ENCODE measurements at regions not wholly inside any gene's neighbourhood (a gene's known extent, or its start where the extent isn't known, plus 50 kb on each side); places are given as distances from the start of the nearest gene placed in this dataset.

DNA sequence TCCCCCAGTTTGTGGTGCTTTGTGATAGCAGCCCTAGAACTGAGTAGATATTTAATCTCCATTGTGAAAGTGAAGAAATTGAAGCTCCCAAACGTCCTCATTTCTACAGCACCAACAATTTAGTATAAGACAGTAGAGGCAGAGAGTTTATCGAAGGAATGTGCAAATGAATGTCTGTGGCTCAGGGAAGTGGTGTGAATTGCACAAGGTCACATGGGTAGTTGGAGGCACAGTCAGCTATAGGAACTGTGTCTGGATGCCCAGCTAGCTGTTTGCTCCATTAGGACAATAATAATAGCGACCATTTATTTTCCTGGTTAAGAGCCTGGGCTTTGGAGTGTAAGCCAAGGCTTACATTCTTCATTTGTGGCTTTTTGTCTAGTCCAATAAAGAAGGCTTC lies 144.4 kb upstream of the USP24 start:
- DNase-seq: no peak
- peaks cover 17% of the 10 kb centered on the region for H3K27me3 Mint-ChIP-seq (ENCODE audit: insufficient read depth)
- no peak for TF ChIP-seq CTCF (IDR thresholded peaks at IDR 0.05)
- H3K27ac Mint-ChIP-seq: no peak overlapping the region
- H3K4me3 Mint-ChIP-seq: no peak overlapping the region
- H3K9me3 Mint-ChIP-seq: no peaks in the 10 kb centered on the region
- H3K36me3 Mint-ChIP-seq (ENCODE audit: low read depth): no peaks in the 10 kb centered on the region
- peaks cover 15% of the 10 kb centered on the region for H3K4me1 Mint-ChIP-seq (ENCODE audit: low read depth)

- H3K36me3 Mint-ChIP-seq (ENCODE audit: low read depth): no peaks in the 10 kb centered on the region
- no peaks in the 10 kb centered on the region for H3K9me3 Mint-ChIP-seq
- H3K27ac Mint-ChIP-seq: no peak overlapping the region
- no peak for TF ChIP-seq CTCF (IDR thresholded peaks at IDR 0.05)
- H3K27me3 Mint-ChIP-seq (ENCODE audit: insufficient read depth): peaks cover 17% of the 10 kb centered on the region
- no peak overlapping the region for H3K4me3 Mint-ChIP-seq
- peaks cover 15% of the 10 kb centered on the region for H3K4me1 Mint-ChIP-seq (ENCODE audit: low read depth)
- DNase-seq: no peak
These were observed 143.4 kb upstream of the USP24 start for GRCh38 chr1:55358581-55358980.

DNA sequence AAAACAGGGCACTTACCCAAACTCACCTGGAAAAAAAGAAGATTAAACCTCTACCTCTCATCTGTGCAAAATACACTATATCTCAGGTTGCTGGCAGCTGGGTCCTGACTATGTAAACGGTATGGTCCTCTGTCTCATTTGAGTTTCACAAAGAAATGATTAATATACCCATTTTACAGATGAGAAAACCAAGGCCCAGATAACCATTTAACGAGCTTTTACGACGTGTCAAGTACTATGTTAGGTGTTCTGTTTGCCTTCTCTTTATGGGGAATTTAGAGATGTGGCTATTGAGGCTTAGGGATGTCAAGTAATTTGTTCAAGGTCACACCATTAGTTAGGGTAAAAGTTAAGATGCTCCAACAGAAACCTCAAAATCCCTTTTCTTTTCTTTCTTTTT lies 140.4 kb upstream of the USP24 start:
- Mint-ChIP-seq H3K4me3 (no peak overlapping the region), H3K27ac (no peak overlapping the region), H3K27me3 (ENCODE audit: insufficient read depth) (peaks cover 16% of the 10 kb centered on the region), H3K9me3 (no peaks in the 10 kb centered on the region), H3K4me1 (ENCODE audit: low read depth) (no peaks in the 10 kb centered on the region), H3K36me3 (ENCODE audit: low read depth) (no peaks in the 10 kb centered on the region)
- no peak for TF ChIP-seq CTCF (IDR thresholded peaks at IDR 0.05)
- DNase-seq: no peak

DNA sequence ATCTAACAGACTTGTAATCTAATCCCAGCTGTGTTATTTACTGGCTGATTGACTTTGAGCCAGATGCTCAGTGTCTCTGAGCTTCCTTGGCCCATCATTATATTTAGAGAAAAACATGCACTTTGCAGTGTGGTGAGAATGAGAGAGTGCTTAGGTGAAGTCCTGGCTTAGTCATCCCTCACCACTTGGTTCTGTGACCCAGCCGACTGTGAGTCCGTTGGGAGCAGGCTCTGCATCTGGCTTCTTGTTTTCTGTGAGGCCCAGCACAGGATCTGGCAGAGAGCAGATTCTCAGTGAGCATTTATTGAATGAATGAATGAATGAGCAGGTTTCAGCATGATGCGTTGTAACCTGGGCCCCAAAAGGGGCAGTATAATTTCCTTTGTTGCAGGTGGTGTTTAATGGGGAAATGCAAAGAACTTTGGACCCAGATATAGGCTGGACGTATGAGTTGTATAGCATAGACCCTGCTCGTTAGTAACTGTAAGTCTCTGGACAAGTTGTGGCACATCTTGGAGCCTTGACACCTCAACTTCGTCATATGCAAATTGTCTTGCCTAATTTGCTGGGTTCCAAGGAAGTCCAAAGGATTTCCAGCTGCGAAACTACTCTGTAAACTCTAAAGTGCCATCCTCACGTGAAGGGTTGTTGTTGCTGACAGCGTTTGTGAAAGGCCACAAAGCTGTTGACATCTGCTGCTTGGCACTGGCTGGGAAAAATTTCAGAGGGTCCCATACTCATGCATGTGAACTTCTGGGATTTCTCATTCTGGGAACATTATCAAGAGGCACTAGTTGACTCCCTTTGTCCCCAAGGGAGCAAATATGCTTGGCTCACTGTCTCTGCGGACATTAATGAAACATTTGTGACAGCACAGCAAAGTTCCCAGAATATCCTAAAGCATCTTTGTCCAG lies 138.8 kb upstream of the USP24 start:
- no peak for TF ChIP-seq CTCF (IDR thresholded peaks at IDR 0.05)
- no peaks in the 10 kb centered on the region for H3K9me3 Mint-ChIP-seq
- no peak overlapping the region for H3K27ac Mint-ChIP-seq
- no peak for DNase-seq
- no peak overlapping the region for H3K4me3 Mint-ChIP-seq
- H3K27me3 Mint-ChIP-seq (ENCODE audit: insufficient read depth): peaks cover 14% of the 10 kb centered on the region
- H3K36me3 Mint-ChIP-seq (ENCODE audit: low read depth): no peaks in the 10 kb centered on the region
- H3K4me1 Mint-ChIP-seq (ENCODE audit: low read depth): no peaks in the 10 kb centered on the region

GRCh38 chr1:55352811-55353180 lies 137.6 kb upstream of the USP24 start:
- Mint-ChIP-seq H3K4me3 (no peak overlapping the region), H3K27me3 (ENCODE audit: insufficient read depth) (peaks cover 6% of the 10 kb centered on the region), H3K9me3 (no peaks in the 10 kb centered on the region), H3K4me1 (ENCODE audit: low read depth) (no peaks in the 10 kb centered on the region), H3K27ac (no peak overlapping the region), H3K36me3 (ENCODE audit: low read depth) (no peaks in the 10 kb centered on the region)
- no peak for DNase-seq
- TF ChIP-seq CTCF (IDR thresholded peaks at IDR 0.05): no peak
